WTC11 (cell line): ENCODE measurements at regions not wholly inside any gene's neighbourhood (a gene's known extent, or its start where the extent isn't known, plus 50 kb on each side); places are given as distances from the start of the nearest gene placed in this dataset.
A peak's percentile ranks its signal among the peaks of the same experiment; 100 is the strongest.

ENCODE experiments used
- ATAC-seq: fragments of 200-7000 bp; cut with Tn5 transposase; 2 replicates; pipeline ENCODE4 v1.10.0; 2021; ENCODE audit warnings: mild to moderate bottlenecking, moderate library complexity
- CTCF ChIA-PET: fragments of 300-600 bp; sonication (Branson Sonifier 250); formaldehyde crosslinking; loops from one replicate; lab custom pipeline; 2021; ENCODE audit warnings: antibody characterized with exemption; lab: Charles Lee
- POLR2A ChIA-PET: fragments of 350-600 bp; sonication (Branson Sonifier 250); formaldehyde crosslinking; loops from one replicate; lab custom pipeline; 2021; ENCODE audit warnings: antibody characterized with exemption; lab: Charles Lee
- DNase-seq: peaks from one replicate; pipeline ENCODE4 v3.0.0; 2021; ENCODE audit warnings: low spot score
- H3K27ac Mint-ChIP-seq: 2 replicates; pipeline ENCODE4 v1.8.0; 2021; ENCODE audit warnings: mixed read lengths
- H3K27me3 Mint-ChIP-seq: 2 replicates; pipeline ENCODE4 v1.8.0; 2021; ENCODE audit warnings: low read depth, mild to moderate bottlenecking, moderate library complexity, mixed read lengths
- H3K36me3 Mint-ChIP-seq: 2 replicates; pipeline ENCODE4 v1.8.0; 2021; ENCODE audit warnings: mixed read lengths
- H3K4me1 Mint-ChIP-seq: 2 replicates; pipeline ENCODE4 v1.8.0; 2022; ENCODE audit warnings: mixed read lengths
- H3K4me3 Mint-ChIP-seq: 2 replicates; pipeline ENCODE4 v1.8.0; 2021; ENCODE audit warnings: mild to moderate bottlenecking, moderate library complexity, mixed read lengths
- H3K9me3 Mint-ChIP-seq: 2 replicates; pipeline ENCODE4 v1.8.0; 2021; ENCODE audit warnings: mixed read lengths
- CTCF ChIP-seq: fragments of 200-600 bp; IDR thresholded peaks from 2 replicates; pipeline ENCODE4 v1.8.0; 2022; ENCODE audit warnings: antibody characterized with exemption
- GTF2I ChIP-seq: fragments of 250-450 bp; sonication (Bioruptor Pico); conservative IDR thresholded peaks from 2 replicates; pipeline ENCODE4 v1.4.0; 2021; ENCODE audit warnings: mild to moderate bottlenecking
- HMGXB4 ChIP-seq: sonication (generic); formaldehyde crosslinking; IDR thresholded peaks from 2 replicates; pipeline ENCODE4 v1.8.1; 2023; ENCODE audit warnings: mild to moderate bottlenecking, moderate library complexity, missing genetic modification reagents
- PRDM15 ChIP-seq: sonication (generic); formaldehyde crosslinking; IDR thresholded peaks from 2 replicates; pipeline ENCODE4 v1.8.0; 2022; ENCODE audit warnings: missing genetic modification reagents
- TCF7 ChIP-seq: sonication (generic); formaldehyde crosslinking; IDR thresholded peaks from 2 replicates; pipeline ENCODE4 v1.8.0; 2022; ENCODE audit warnings: mild to moderate bottlenecking, low read depth, missing genetic modification reagents, moderate library complexity
- ZNF138 ChIP-seq: sonication (generic); formaldehyde crosslinking; conservative IDR thresholded peaks from 2 replicates; pipeline ENCODE4 v1.8.1; 2022; ENCODE audit warnings: mild to moderate bottlenecking, moderate library complexity, missing genetic modification reagents
- ZNF425 ChIP-seq: fragments of 250-450 bp; sonication (Bioruptor Pico); conservative IDR thresholded peaks from 2 replicates; pipeline ENCODE4 v1.9.0; 2021; ENCODE audit warnings: mild to moderate bottlenecking
- ZNF512 ChIP-seq: sonication (generic); formaldehyde crosslinking; IDR thresholded peaks from 2 replicates; pipeline ENCODE4 v1.8.1; 2022; ENCODE audit warnings: missing genetic modification reagents, borderline replicate concordance
- TF ChIP-seq, protein P1 (sequence below): sonication (generic); formaldehyde crosslinking; IDR thresholded peaks from 2 replicates; pipeline ENCODE4 v1.8.1; 2022; ENCODE audit warnings: low read depth, mild to moderate bottlenecking, moderate library complexity, missing genetic modification reagents, borderline replicate concordance
- TF ChIP-seq, protein P2 (sequence below): sonication (generic); formaldehyde crosslinking; IDR thresholded peaks from 2 replicates; pipeline ENCODE4 v1.8.1; 2023; ENCODE audit warnings: mild to moderate bottlenecking, missing genetic modification reagents, moderate library complexity
- TF ChIP-seq, protein P3 (sequence below): sonication (generic); formaldehyde crosslinking; IDR thresholded peaks from 2 replicates; pipeline ENCODE4 v1.8.0; 2022; ENCODE audit warnings: mild to moderate bottlenecking, missing genetic modification reagents

DNA sequence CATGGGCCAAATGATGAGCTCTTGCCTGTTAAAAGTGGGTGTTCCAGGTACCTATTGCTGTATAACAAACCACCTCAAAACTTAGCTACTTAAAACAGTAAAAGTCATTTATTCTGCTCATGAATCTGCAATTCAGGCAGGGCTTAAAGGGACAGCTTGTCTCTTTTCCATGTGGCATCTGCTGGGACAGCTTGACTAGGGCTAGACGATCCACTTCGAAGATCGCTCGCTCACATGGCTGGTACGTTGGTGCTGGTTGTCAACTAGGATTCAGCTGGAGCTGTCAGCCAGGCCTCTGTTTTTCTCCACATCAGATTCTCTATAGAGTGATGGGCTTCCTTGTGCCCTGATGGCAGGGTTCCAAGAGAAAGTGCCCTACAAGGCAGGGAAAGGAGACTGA, 581.3 kb downstream of the NTRK3 start (continued):
- TF ChIP-seq, protein P1, sequence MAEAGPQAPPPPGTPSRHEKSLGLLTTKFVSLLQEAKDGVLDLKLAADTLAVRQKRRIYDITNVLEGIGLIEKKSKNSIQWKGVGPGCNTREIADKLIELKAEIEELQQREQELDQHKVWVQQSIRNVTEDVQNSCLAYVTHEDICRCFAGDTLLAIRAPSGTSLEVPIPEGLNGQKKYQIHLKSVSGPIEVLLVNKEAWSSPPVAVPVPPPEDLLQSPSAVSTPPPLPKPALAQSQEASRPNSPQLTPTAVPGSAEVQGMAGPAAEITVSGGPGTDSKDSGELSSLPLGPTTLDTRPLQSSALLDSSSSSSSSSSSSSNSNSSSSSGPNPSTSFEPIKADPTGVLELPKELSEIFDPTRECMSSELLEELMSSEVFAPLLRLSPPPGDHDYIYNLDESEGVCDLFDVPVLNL (CRISPR knock-in tag): no peak
- TF ChIP-seq, protein P2, sequence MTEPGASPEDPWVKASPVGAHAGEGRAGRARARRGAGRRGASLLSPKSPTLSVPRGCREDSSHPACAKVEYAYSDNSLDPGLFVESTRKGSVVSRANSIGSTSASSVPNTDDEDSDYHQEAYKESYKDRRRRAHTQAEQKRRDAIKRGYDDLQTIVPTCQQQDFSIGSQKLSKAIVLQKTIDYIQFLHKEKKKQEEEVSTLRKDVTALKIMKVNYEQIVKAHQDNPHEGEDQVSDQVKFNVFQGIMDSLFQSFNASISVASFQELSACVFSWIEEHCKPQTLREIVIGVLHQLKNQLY: no peak
- TF ChIP-seq ZNF425 (CRISPR knock-in tag) (no peak), TCF7 (CRISPR knock-in tag) (no peak), ZNF138 (CRISPR knock-in tag) (no peak), GTF2I (CRISPR knock-in tag) (no peak), ZNF512 (CRISPR knock-in tag) (no peak), HMGXB4 (CRISPR knock-in tag) (no peak)
- TF ChIP-seq, protein P3, sequence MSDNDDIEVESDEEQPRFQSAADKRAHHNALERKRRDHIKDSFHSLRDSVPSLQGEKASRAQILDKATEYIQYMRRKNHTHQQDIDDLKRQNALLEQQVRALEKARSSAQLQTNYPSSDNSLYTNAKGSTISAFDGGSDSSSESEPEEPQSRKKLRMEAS (CRISPR knock-in tag): no peak

GRCh38 chr15:87672309-87673288, 583.9 kb downstream of the NTRK3 start:
- CTCF ChIA-PET: no interaction called here
- POLR2A ChIA-PET: no interaction called here
- no peak overlapping the region for H3K4me3 Mint-ChIP-seq
- H3K4me1 Mint-ChIP-seq: peaks cover 4% of the 10 kb centered on the region; the same call in 1 of the 2 replicates
- no peak for TF ChIP-seq PRDM15 (CRISPR knock-in tag)
- peak; percentile 40; the same call in 1 of the 2 replicates for TF ChIP-seq CTCF
- H3K27me3 Mint-ChIP-seq: peaks cover 3% of the 10 kb centered on the region; the same call in 1 of the 2 replicates
- peaks cover 17% of the 10 kb centered on the region for H3K36me3 Mint-ChIP-seq
- H3K27ac Mint-ChIP-seq: no peak overlapping the region
- DNase-seq (peak; percentile 66), ATAC-seq (peak; percentile 86)
- peaks cover 28% of the 10 kb centered on the region for H3K9me3 Mint-ChIP-seq
